Activated T-cell treated with anti-CD3 and anti-CD28 coated beads for 48 hours (primary cell): ENCODE measurements at regions not wholly inside any gene's neighbourhood (a gene's known extent, or its start where the extent isn't known, plus 50 kb on each side); places are given as distances from the start of the nearest gene placed in this dataset.
"Not testable (repeated sequence)": the region's sequence is repeated elsewhere in the genome, so short reads cannot be mapped to it uniquely, and the experiment has no call there.

Source experiments
- DNase-seq: peaks from one replicate; pipeline ENCODE4 v3.0.0-alpha.2; 2020; ENCODE audit warnings: low read depth

DNA sequence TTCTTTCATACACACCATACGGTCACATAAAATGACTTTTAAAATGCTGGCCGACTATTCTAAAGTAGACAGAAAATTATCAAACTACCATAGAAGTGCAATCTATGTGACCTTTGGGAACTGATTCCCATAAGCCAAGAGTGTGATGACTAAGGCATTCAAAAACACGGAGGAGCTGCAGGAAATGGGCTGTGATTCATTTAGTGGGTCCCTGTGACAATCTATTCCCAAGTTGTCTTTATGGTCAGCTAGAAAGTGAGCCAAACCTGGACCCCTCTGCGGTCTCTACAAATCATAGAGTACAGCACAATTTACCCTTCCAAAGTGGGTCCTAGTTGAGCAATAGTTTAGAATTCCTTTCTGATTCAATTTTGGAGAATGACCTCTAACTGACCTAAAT, 251.5 kb upstream of the CBLB start:
- no peak for DNase-seq

DNA sequence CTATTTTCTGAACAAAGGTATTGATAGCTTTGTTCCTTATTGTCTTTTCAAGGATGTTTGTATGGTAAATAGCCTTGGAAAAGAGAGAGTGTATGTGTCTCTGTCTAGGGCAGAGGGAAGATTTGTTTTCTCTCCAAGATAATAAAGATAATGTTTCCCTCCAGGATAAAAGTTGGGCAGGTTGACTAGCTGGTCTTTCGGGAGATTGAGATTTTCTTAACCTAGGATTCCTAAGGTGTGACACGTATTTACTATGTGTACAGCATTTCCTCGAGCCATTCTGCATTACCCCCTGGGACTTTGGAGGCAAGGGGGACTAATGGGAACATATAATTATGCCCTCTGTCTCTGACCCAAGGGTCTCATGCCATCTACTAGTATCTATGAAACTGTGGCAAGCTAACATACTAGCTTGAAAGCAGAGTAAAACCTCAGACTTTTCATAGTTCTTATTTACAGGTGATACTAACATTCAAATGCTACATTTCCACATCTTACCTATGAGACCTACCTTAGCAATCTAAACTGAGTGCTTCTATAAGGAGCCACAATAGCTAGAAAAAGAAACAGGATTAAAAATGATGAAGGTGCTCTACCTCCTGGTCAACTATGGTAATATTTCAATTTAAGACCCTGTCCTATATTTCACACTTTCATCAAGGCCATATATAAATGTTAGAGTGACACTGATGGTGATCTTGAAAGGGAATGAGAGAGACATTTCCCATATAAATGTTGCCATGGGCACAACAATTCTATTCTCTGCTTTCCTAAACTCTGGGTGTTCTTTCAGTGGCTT, 252.9 kb upstream of the CBLB start:
- no peak for DNase-seq

DNA sequence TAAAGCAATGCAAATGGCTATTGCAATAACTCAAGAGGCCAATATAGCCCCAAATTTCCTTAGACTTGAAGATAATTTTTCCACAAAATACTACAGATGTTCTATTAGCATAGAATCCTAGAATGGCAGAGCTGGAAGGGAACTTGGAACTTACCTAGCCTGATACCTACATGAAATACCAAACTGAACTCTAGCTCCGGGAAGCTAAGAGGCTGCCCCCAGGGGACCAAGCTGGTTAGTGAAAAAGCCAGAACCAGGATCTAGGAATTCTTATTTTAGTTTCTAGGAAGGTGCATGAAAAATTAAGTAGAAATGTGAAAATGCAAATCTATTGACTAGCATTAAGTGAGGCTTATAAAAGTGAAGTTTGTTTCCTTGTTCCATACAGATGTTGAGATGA, 256.0 kb upstream of the CBLB start:
- no peak for DNase-seq

DNA sequence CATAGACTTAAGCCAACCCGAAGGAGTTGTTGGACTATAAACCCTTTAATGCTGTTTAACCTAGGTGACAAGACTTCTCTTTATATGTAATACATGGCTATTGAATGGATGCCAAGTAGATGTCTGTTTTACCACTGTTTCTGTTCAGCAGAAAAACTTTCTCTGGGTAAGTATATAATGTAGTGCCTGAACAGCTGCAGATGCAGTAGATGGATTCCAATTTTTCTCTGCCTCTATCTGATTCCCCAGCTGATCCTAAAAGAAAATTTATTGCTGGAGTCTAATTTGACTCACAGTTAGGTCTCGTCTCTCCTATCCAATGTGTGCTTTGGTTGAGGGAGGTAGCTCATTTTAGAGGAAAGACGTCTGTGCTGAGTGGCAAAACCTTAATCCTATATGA, 256.5 kb upstream of the CBLB start:
- DNase-seq, result no peak

DNA sequence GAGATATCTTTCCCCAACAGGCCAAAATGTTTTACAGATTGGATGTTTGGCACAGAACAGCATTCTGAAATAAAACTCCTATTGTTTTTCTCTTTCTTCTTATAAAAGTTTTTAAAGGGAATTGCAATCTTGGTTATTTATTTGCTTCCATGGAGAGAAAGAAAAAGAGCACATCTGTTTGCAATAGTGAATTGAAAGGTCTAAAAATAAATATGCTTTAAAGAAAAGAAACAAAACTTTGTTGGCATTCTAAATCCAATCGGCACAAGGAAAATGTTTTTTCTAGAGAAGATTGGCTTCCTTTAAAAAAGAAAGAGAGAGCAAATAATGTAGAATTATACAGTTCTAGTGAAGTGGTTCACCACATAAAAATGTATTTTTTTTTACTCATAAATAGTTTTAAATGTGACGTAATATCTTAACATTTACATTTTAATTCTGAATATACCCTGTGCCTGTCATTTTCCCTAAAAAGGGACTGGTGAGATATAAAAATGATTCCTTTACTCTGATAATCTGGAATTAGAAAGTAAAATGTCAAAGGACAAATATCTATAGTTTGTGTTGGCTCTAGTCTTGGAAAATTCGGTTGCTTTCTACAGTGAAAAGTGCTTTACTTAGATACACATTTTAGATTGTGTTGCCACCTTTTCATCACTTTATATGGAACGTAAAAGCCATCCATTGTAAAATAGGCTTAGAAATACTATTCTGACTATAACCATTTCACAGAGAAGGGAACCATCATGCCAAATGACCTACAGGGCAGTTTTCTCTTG, 257.4 kb upstream of the CBLB start:
- DNase-seq, result no peak

DNA sequence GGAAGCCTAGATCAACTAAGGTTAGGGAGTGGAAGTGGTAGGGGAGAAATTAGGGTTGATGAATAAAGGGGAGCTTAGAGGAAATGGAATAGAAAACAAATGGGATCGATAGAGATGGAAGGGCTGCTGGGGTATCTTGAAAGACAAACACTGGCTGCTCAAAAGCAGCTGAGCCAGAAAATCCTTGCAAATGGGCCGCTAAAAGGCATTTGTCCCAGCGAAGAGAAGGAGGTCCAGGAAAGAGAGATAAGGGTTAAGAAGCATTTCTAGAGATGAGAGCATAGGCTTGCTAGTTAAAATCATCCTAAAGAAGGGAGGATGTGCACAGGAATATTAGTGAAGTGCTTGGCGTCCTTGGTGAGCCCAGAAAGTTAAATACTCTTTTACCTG, 258.0 kb upstream of the CBLB start:
- DNase-seq, result no peak

DNA sequence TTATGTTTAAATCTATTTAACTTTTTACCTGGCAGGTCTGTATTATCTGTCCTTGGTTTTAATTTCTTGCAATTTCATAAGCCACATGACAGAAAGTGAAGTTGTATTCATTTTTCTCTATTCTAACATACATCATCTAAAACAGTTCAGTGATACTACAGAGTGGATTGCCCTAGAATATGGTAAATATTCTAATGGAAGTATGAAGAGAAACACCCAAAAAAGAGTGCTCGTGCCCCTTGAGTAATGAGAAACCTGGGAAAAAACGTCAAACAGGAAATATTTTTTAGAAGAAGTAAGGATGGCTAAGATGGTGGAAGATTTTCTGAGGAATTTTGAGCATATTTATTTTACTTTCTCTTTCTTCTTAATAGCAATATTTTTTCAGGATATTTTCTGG, 261.1 kb upstream of the CBLB start:
- DNase-seq, result no peak

DNA sequence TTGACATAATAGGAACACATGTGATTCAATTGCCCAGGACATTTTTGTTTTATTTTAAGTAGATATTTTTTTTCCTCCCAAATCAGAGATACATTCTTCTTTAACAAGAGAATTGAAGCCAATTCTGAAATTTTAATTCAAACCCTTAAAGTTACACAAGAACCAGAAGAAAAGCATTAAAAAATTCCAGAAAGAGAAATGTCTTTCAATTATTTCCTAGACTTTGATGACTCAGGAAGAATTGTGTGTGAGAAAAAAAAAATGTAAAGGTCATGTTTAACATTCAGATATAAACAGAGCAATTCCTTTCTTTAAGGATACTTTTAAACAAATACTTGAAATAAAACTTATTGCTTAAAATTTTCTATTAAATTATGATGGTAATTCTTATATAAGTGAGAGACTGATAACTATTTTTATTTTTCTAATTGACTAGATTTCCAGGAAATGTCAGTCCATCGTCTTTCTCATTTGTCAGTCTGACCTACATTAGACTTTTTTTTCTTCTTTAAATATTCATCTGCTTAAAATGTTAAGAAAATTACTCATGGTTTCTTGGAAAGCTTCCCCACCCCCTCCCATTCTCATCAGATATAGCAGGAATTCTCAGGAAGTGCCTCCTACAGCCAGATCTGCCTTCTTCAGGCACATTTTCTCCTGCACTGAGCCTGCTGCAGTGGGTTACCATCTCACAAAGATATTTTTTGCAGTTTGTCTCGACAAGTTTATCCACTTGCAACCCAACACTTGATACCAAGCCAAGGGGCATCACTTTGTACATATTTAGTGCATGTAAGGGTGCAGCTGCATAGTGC, 261.8 kb upstream of the CBLB start:
- no peak for DNase-seq

DNA sequence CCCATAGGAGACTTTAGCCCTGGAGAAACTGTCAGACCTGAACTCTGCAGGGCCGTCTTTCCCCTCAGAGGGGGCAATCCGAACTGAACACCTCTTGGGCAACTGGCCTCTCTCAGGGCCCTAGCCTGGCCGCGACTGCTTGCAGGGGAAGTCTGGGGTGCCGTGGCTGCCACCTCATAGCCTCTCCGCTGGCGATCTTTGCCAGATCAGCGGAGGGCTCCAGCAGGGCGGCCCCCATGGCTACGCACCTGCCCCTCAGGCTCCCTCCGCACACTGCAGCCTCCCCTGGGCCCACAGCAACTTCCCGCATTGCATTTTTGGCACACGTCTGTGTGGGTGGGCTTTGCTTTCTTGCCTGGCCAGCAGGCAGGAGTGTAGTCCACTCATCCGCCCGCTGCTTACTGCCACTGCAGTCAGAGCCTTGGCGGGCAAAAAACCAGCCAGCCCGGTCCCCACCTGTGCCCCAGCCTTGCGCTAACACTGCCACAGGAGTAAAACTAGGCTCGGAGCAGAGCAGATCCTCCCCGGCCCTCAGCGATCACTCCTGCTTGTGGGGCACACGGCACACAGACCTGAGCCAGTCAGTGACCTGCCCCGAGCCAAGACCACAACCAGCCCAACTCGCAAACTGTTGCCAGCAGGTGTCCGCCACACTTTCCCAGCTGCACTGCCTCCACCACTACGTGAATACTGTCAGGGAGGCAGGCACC, 266.8 kb upstream of the CBLB start:
- no peak for DNase-seq

DNA sequence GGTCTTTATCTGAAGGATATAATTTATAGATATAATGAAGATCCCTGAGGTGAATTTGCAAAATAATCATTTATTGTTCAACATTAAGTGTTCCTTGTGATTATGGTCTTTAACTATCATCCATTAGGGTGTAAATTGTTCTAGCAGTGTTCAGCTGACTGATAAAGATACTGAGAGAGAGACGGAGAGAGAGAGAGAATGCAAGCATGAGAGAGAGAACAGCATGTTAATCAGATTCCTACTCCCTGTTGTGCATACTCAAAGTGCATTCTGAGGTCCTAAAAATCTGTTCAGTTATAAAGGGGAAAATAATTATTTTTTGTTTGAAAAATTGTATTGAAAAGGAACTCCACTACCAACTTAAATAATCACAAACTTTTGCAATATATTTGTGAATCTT, 271.0 kb upstream of the CBLB start:
- DNase-seq, result no peak

DNA sequence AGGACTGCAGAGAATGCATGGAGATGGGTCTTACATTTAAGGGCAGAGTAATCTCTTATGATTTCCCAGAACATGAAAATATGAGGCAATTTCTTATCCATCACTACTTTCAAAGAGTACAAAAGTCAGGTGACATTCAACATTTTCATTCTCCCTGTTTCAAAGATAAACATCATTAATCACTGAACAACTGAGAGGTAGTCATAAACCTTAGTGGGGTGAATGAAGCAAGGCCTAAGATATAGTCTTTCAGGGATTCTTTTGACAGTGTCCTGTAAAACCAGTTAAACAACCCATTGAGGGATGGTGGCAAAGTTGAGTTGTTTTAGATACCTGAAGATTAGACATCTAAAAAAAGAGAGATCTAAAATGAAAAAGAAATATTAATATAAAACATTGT, 271.6 kb upstream of the CBLB start:
- DNase-seq, result no peak

DNA sequence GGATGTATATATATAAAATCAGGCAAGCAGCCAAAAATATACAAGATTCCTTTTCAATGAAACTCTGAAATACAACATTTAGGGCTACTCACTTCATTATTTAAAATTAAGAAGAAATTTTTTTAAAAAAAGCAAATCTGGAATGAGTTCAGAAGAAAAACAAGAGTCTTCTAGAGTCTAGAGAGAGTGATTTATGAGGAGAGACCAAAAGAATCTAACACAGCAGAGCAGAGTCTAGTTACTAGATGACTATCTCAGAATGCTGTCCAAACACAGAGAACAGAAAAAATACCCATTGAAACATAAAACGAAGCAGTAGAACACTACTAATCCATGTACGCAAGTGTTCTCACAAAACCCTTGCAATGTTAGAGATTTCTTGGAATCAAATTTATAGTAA, 275.2 kb upstream of the CBLB start:
- no peak for DNase-seq

DNA sequence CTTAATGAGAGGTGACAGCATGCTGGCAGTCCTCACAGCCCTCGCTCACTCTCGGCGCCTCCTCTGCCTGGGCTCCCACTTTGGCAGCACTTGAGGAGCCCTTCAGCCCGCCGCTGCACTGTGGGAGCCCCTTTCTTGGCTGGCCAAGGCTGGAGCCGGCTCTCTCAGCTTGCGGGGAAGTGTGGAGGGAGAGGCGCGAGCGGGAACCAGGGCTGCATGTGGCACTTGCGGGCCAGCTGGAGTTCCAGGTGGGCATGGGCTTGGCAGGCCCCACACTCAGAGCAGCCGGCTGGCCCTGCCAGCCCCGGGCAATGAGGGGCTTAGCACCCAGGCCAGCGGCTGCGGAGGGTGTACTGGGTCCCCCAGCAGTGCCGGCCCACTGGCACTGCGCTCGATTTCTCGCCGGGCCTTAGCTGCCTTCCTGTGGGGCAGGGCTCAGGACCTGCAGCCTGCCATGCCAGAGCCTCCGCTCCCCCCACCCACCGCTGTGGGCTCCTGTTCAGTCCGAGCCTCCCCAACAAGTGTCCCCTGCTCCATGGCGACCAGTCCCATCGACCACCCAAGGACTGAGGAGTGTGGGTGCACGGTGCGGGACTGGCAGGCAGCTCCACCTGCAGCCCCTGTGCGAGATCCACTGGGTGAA, 279.7 kb upstream of the CBLB start:
- DNase-seq, result not testable (repeated sequence)

DNA sequence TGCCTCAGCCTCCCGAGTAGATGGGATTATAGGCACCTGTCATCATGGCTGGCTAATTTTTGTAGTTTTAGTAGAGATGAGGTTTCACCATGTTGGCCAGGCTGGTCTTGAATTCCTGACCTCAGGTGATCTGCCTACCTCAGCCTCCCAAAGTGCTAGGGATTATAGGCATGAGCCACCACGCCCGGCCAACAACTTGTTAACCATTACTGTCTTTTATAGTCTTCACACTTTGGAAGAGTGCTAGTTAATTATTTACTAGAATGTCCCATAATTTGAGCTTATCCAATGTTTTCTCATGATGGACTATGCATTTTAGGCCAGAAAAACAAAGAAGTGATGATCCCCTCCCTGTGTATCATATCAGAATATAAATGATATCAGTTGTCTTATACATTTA, 288.6 kb upstream of the CBLB start:
- no peak for DNase-seq

DNA sequence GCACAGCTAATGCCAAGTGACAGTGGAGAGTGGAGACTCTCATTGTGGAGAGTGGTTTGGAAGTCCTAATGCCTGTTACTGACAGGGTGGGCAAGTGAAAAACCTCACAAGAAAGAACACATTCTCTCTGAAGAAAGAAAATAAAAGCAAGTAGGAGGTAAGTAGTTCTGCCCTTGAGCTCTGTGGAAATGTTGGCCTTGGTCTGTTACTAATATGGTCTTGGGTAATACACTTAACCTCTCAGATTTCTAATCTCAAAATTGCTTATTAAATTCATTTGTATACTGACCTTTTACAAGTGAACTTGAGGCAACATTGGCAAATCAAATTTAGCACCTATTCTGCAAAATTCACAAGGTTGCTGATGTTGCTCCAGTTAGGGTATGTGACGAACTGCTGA, 291.6 kb upstream of the CBLB start:
- no peak for DNase-seq

DNA sequence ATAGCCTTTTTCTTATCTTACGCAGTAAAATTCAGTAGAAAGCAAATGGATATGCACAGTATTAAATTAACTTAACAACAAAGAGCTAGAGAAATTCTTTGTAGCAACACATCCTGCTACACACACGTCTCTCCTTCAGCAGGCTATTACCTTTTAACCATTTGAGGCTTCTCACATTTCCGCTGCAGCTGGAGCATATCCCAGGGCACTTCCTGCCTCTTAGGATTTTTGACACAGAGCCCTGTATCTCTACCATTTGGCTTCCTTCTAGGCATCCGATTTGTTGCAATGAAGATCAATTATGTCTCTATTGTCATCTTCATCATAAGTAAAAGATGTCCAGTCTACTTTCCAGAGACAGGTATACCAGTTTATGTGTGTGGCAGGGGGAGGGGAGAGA, 292.4 kb upstream of the CBLB start:
- DNase-seq, result no peak

DNA sequence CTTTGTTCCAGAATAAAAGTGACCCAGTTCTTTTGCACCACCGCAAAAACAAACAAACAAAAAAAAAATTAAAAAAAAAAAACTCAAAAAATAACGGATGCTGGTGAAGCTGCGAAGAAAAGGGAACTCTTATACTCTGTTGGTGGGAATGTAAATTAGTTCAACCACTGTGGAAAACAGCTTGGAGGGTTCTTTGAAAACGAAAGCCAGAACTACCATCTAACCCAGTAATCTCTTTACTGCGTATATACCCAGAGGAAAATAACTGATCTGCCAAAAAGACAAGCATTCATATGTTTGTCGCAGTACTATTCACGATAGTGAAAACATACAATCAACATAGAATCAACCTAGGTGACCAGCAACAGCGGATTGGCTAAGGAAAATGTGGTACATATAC, 298.9 kb upstream of the CBLB start:
- DNase-seq, result no peak

DNA sequence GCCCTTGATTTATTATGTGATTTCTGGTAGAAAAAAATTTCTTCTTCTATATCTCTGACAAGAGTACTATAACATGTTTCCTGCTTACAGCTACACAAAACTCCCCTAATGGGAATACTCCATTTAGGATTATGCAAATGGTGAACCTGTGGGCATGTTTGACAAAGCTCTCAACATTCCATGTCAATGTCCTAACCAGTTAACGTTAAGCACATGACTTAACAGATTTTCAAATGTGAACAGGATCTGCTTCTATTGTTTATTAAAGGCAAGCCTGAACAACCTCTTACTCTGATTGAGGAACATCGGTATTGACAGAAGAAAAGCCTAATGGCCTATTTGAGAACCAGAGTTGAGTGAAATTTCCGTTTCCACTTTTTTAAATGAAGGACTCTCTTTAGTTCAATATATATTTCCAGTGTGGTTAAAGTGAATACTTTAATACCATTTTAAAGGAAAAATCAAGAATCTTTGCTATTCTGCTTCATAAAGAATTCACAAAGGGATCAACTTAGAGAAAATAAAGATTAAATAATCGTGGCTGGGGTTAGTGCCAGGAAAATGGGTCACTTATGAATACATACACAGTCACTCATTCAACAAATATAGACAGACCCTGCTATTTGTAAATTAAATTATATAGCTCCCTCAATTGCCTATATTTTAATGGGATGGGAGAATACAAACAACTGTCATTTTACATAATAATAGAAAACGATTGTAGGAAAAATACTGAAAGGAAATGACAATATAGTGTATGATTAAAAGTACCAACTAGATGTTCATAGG, 300.3 kb upstream of the CBLB start:
- no peak for DNase-seq

DNA sequence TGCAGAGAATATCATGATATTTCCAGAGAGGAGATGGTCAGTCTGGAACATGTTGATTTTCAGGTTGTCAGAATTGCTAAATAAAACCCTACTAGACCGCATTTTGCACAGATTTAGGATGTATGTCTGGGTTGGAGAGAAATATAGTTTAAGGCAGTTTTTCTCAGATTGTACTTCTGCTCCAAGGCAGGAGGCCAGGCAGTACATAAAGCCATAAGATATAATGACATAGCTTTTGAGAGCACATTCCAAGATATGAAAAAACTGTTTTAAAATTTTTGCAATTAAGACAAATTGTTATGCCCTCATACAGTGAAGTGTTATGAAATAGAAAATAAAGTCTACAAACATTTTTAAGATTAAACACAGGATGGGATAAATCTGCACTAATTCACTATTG, 301.8 kb upstream of the CBLB start:
- DNase-seq, result no peak

DNA sequence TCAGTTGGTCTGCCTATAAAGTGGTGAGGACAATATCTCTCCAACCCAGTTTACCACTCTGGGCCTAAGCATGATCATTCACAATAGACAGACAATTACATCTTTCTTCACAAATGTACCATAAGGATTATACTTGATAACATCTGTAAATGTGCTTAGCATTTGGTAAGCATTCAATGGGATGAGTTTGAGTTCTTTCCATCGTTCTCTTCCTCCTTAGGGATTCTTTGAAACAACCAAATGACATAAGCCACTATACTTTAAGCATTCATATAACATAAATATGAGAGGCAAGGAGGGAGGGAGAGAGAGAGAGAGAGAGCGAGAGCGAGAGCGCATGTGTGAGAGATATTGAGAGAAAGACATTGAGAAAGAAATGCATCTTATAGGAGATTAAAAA, 303.3 kb upstream of the CBLB start:
- no peak for DNase-seq

DNA sequence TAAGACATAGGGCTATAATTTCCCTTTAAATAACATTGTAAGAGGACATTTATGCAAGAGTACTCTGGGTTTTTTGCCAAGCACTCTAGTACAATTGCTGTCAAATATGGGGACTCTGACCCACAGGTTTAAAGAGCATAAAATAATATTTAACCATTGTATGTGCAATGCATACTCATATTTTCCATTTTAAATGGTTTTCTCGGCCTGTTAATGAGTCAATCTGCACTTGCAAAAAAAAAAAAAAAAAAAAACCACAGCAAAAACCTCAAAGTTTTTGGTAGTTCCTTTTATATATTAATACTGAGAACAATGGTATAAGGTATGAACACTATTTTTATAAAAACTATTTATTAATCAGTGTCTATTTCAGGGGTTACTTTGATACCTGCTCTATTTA, 304.0 kb upstream of the CBLB start:
- no peak for DNase-seq
